ENCODE measurements at regions not wholly inside any gene's neighbourhood (a gene's known extent, or its start where the extent isn't known, plus 50 kb on each side); places are given as distances from the start of the nearest gene placed in this dataset.

DNA sequence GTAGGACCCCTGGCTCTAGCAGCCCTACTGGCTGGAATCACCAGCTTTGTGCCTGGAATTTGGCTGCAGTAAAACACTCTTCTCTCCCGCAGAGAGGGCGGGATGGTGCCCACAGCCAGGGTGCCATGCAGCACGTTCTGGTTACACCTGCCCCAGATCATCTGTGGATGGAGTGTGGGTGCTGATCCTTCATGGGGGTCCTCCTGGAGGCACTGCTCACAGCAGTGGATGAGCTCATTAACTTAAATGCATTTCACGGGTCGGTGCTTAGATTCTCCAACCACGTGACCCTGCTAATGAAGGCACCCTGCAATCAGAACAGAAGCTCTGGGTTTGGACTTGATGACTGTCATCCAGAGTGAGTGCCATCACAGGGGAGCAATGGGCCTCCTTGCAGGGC lies 138.6 kb upstream of the AFDN start:
- TF ChIP-seq, protein P1, sequence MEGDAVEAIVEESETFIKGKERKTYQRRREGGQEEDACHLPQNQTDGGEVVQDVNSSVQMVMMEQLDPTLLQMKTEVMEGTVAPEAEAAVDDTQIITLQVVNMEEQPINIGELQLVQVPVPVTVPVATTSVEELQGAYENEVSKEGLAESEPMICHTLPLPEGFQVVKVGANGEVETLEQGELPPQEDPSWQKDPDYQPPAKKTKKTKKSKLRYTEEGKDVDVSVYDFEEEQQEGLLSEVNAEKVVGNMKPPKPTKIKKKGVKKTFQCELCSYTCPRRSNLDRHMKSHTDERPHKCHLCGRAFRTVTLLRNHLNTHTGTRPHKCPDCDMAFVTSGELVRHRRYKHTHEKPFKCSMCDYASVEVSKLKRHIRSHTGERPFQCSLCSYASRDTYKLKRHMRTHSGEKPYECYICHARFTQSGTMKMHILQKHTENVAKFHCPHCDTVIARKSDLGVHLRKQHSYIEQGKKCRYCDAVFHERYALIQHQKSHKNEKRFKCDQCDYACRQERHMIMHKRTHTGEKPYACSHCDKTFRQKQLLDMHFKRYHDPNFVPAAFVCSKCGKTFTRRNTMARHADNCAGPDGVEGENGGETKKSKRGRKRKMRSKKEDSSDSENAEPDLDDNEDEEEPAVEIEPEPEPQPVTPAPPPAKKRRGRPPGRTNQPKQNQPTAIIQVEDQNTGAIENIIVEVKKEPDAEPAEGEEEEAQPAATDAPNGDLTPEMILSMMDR (IDR thresholded peaks at IDR 0.05 in 8 of 11, conservative IDR thresholded peaks at IDR 0.05 in 3 of 11) = no peak
- no peak for TF ChIP-seq POLR2A (IDR thresholded peaks at IDR 0.05)
